H1 (cell line): ENCODE measurements at regions not wholly inside any gene's neighbourhood (a gene's known extent, or its start where the extent isn't known, plus 50 kb on each side); places are given as distances from the start of the nearest gene placed in this dataset.

Source experiments
- CTCF ChIA-PET: fragments of 300-600 bp; sonication (Branson Sonifier 250); formaldehyde crosslinking; loops from one replicate; lab custom pipeline; 2021; ENCODE audit not compliant: partially characterized antibody; lab: Charles Lee
- POLR2A ChIA-PET: fragments of 300-600 bp; sonication (Branson Sonifier 250); formaldehyde crosslinking; loops from one replicate; lab custom pipeline; 2021; ENCODE audit warnings: inconsistent platforms; ENCODE audit not compliant: partially characterized antibody; lab: Charles Lee
- DNase-seq, 2 experiments: peaks; one replicate each; pipeline versions ENCODE4 v3.0.0 to v3.0.0-alpha.2; 2010 to 2022; ENCODE audit warnings: low spot score in 2 of 2, low read depth in 1 of 2, mixed read lengths in 1 of 2
- FAIRE-seq: peaks from 2 replicates; lab custom pipeline; 2011; peaks lifted over from hg19 to GRCh38; lab: Jason Lieb, UNC
- H2AFZ ChIP-seq: 2 replicates; pipeline ENCODE4 v1.8.1; 2012; ENCODE audit warnings: low read length, inconsistent platforms
- H2AK5ac ChIP-seq: 2 replicates; pipeline ENCODE4 v1.6.1; 2013; ENCODE audit warnings: low read depth, low read length
- H2BK120ac ChIP-seq: replicated peaks from 2 replicates; pipeline ENCODE3; 2013; ENCODE audit warnings: low read depth, low read length, inconsistent platforms
- H2BK12ac ChIP-seq: 2 replicates; pipeline ENCODE4 v1.6.1; 2013; ENCODE audit warnings: low read depth, low read length
- H2BK15ac ChIP-seq: 2 replicates; pipeline ENCODE4 v1.6.1; 2013; ENCODE audit warnings: low read length
- H2BK20ac ChIP-seq: 2 replicates; pipeline ENCODE4 v1.6.1; 2013; ENCODE audit warnings: low read length
- H2BK5ac ChIP-seq: 2 replicates; pipeline ENCODE4 v1.6.1; 2013; ENCODE audit warnings: low read depth, low read length
- H3K14ac ChIP-seq: 2 replicates; pipeline ENCODE4 v1.6.1; 2013; ENCODE audit warnings: inconsistent platforms; ENCODE audit not compliant: insufficient read length
- H3K18ac ChIP-seq: 2 replicates; pipeline ENCODE4 v1.6.1; 2013; ENCODE audit warnings: low read length; ENCODE audit errors: extremely low read depth
- H3K23ac ChIP-seq: 2 replicates; pipeline ENCODE4 v1.6.1; 2013; ENCODE audit warnings: inconsistent platforms; ENCODE audit not compliant: insufficient read length
- H3K23me2 ChIP-seq: 2 replicates; pipeline ENCODE4 v1.6.1; 2013; ENCODE audit warnings: low read depth, low read length
- H3K27ac ChIP-seq: 2 replicates; pipeline ENCODE4 v1.6.1; 2011; ENCODE audit warnings: low read depth, low read length, inconsistent platforms
- H3K27me3 ChIP-seq, 4 experiments: replicated peaks in 1 of 4; 1 replicate in 1 of 4; 2 replicates in 3 of 4; pipeline versions ENCODE4 v1.6.1 to v1.8.1; 2011 to 2013; ENCODE audit warnings: low read length in 3 of 4, mild to moderate bottlenecking in 3 of 4, inconsistent platforms in 2 of 4, mixed read lengths in 2 of 4, moderate library complexity in 1 of 4; ENCODE audit not compliant: control insufficient read depth in 3 of 4, insufficient read depth in 3 of 4; ENCODE audit errors: extremely low read depth in 1 of 4
- H3K36me3 ChIP-seq, 4 experiments: 2 replicates each; pipeline versions ENCODE4 v1.6.1 to v1.8.1; 2011 to 2013; ENCODE audit warnings: mild to moderate bottlenecking in 4 of 4, low read length in 3 of 4, moderate library complexity in 2 of 4, control low read depth in 1 of 4, inconsistent platforms in 1 of 4; ENCODE audit not compliant: insufficient read depth in 4 of 4, control insufficient read depth in 2 of 4
- H3K4ac ChIP-seq: replicated peaks from 2 replicates; pipeline ENCODE3; 2013; ENCODE audit warnings: low read length, low read depth, mixed read lengths, inconsistent platforms; ENCODE audit not compliant: insufficient read length
- H3K4me1 ChIP-seq, 4 experiments: replicated peaks in 1 of 4; 1 replicate in 1 of 4; 2 replicates in 3 of 4; pipeline versions ENCODE4 v1.6.1 to v1.8.1; 2011 to 2013; ENCODE audit warnings: low read length in 3 of 4, inconsistent platforms in 2 of 4, mixed read lengths in 1 of 4; ENCODE audit not compliant: insufficient read depth in 4 of 4, control insufficient read depth in 3 of 4
- H3K4me2 ChIP-seq, 2 experiments: 2 replicates each; pipeline versions ENCODE4 v1.6.1 to v1.8.1; 2011 to 2013; ENCODE audit warnings: low read depth in 2 of 2, low read length in 2 of 2, control low read depth in 1 of 2, inconsistent platforms in 1 of 2, mild to moderate bottlenecking in 1 of 2; ENCODE audit not compliant: insufficient read depth in 1 of 2
- H3K4me3 ChIP-seq, 4 experiments: fragments of 200-600, 300-600 bp in 1 of 4; sonication (generic), shearing (Covaris generic), sonication (Bioruptor Twin) in 1 of 4; 2 replicates each; pipeline versions ENCODE4 v1.5.1 to v1.8.1; 2011 to 2016; ENCODE audit warnings: low read length in 4 of 4, low read depth in 3 of 4, control low read depth in 2 of 4, inconsistent platforms in 2 of 4, mild to moderate bottlenecking in 2 of 4, mixed read lengths in 1 of 4, moderate library complexity in 1 of 4; ENCODE audit not compliant: insufficient read depth in 2 of 4; ENCODE audit errors: extremely low read depth in 1 of 4
- H3K56ac ChIP-seq: replicated peaks from 2 replicates; pipeline ENCODE3; 2013; ENCODE audit warnings: low read depth, mild to moderate bottlenecking, mixed read lengths, low read length, inconsistent platforms; ENCODE audit not compliant: insufficient read length
- H3K79me1 ChIP-seq: 2 replicates; pipeline ENCODE4 v1.6.1; 2013; ENCODE audit warnings: low read depth, low read length, control low read depth
- H3K79me2 ChIP-seq, 2 experiments: 2 replicates each; pipeline versions ENCODE4 v1.6.1 to v1.8.1; 2012 to 2013; ENCODE audit warnings: low read length in 2 of 2, mild to moderate bottlenecking in 2 of 2, inconsistent platforms in 1 of 2; ENCODE audit not compliant: insufficient read depth in 2 of 2, control insufficient read depth in 1 of 2
- H3K9ac ChIP-seq, 4 experiments: replicated peaks in 1 of 4; 1 replicate in 1 of 4; 2 replicates in 3 of 4; pipeline versions ENCODE4 v1.6.1 to v1.8.1; 2011 to 2013; ENCODE audit warnings: low read depth in 3 of 4, low read length in 3 of 4, control low read depth in 2 of 4, mild to moderate bottlenecking in 2 of 4, moderate library complexity in 2 of 4, inconsistent platforms in 1 of 4; ENCODE audit errors: extremely low read depth in 1 of 4
- H3K9me3 ChIP-seq, 2 experiments: 2 replicates each; pipeline versions ENCODE4 v1.6.1 to v1.8.1; 2012 to 2013; ENCODE audit warnings: mild to moderate bottlenecking in 2 of 2, moderate library complexity in 2 of 2, control low read depth in 1 of 2, inconsistent platforms in 1 of 2, low read depth in 1 of 2, low read length in 1 of 2, mixed read lengths in 1 of 2; ENCODE audit not compliant: insufficient read depth in 2 of 2
- H4K20me1 ChIP-seq, 2 experiments: replicated peaks in 1 of 2; 2 replicates each; pipeline versions ENCODE3 to v1.8.1; 2011 to 2013; ENCODE audit warnings: inconsistent platforms in 2 of 2, low read length in 2 of 2, mild to moderate bottlenecking in 1 of 2; ENCODE audit not compliant: insufficient read depth in 2 of 2, control insufficient read depth in 1 of 2
- H4K5ac ChIP-seq: 2 replicates; pipeline ENCODE4 v1.6.1; 2013; ENCODE audit warnings: low read length, low read depth, mixed read lengths, inconsistent platforms; ENCODE audit not compliant: insufficient read length
- H4K8ac ChIP-seq: 2 replicates; pipeline ENCODE4 v1.8.0; 2013; ENCODE audit warnings: mild to moderate bottlenecking, moderate library complexity, low read length, inconsistent platforms; ENCODE audit not compliant: insufficient read depth; ENCODE audit errors: extremely low read depth
- H4K91ac ChIP-seq: replicated peaks from 2 replicates; pipeline ENCODE3; 2013; ENCODE audit warnings: low read length, mixed read lengths, inconsistent platforms; ENCODE audit not compliant: insufficient read length
- ATF3 ChIP-seq: IDR thresholded peaks from 2 replicates; pipeline ENCODE4 v1.6.1; 2011; ENCODE audit warnings: low read depth, mild to moderate bottlenecking, low read length; ENCODE audit not compliant: insufficient read depth
- BRCA1 ChIP-seq: IDR thresholded peaks from 2 replicates; pipeline ENCODE4 v1.6.1; 2012; ENCODE audit warnings: low read depth, low read length, improper control_type of control experiment
- CBX8 ChIP-seq: fragments of 300-800, 300-1000 bp; sonication (generic); IDR thresholded peaks from 2 replicates; pipeline ENCODE4 v1.7.1; 2016; ENCODE audit warnings: low read depth, low read length, borderline replicate concordance
- SUZ12 ChIP-seq: fragments of 200-600 bp; sonication (generic); IDR thresholded peaks from 2 replicates; pipeline ENCODE4 v1.6.1; 2012; ENCODE audit warnings: mild to moderate bottlenecking, inconsistent platforms, low read length, moderate library complexity, mixed read lengths
- TBP ChIP-seq: IDR thresholded peaks from 2 replicates; pipeline ENCODE4 v1.6.1; 2011; ENCODE audit warnings: low read depth, low read length, improper control_type of control experiment
- WGBS, 2 experiments: shearing (Covaris generic) in 1 of 2; methylation state at CpG; one replicate each; pipeline versions ENCODE4 v1.1.6 to v1.1.7; 2013 to 2015; ENCODE audit warnings: low lambda C conversion rate in 2 of 2, mixed read lengths in 2 of 2, inconsistent platforms in 1 of 2, low coverage in 1 of 2, missing lambda C conversion rate in 1 of 2; ENCODE audit not compliant: insufficient replicate concordance in 2 of 2, insufficient coverage in 1 of 2, insufficient read length in 1 of 2; ENCODE audit errors: extremely low coverage in 1 of 2, missing lambda C conversion rate in 1 of 2; 5-methylcytosine and 5-hydroxymethylcytosine counted together

GRCh38 chr18:61727241-61728193 is 165.3 kb downstream of the RNF152 start:
- DNase-seq = no peak
- Histone ChIP-seq H2AFZ (no peak overlapping the region), H2BK5ac (no peak overlapping the region), H3K4me2 (no peak overlapping the region), H3K14ac (no peak overlapping the region), H2BK120ac (no peak overlapping the region), H2BK12ac (no peak overlapping the region), H3K4me1 (no peaks in the 10 kb centered on the region), H3K4ac (no peak overlapping the region), H3K27ac (no peak overlapping the region), H3K56ac (no peak overlapping the region), H3K18ac (no peak overlapping the region), H2BK15ac (no peak overlapping the region), H4K91ac (no peak overlapping the region)
- CTCF ChIA-PET = interaction anchor here (1.3 kb wide), 1 partner anchor 173 kb away, joined by 3 read pairs; no protein-coding TSS in a partner anchor
- POLR2A ChIA-PET = no interaction called here
- TF ChIP-seq BRCA1 = no peak
- no peak for TF ChIP-seq CBX8
- no peak for TF ChIP-seq TBP
- no peak for TF ChIP-seq ATF3
- no peak for TF ChIP-seq SUZ12
- TF ChIP-seq, all 59 proteins: peak for 0
- no peak overlapping the region for H4K5ac ChIP-seq
- WGBS, 2 experiments = 88% methylated on average over 4 of the region's 4 CpGs; no CpG with 5 or more reads in 1 of the 2 experiments
- H2BK20ac ChIP-seq = no peak overlapping the region
- no peaks in the 10 kb centered on the region for H3K79me2 ChIP-seq
- 0 out of 8 replicates have a peak, but pooled peaks cover 0 to 2% (median 0%) of the 10 kb centered on the region in 4 experiments for H3K36me3 ChIP-seq
- no peak overlapping the region for H2AK5ac ChIP-seq
- H3K23ac ChIP-seq = no peak overlapping the region
- peaks cover 3 to 4% of the 10 kb centered on the region in 2 experiments; a peak in 3 of 4 replicates for H3K9me3 ChIP-seq
- H3K27me3 ChIP-seq = peaks cover 0 to 1% (median 0%) of the 10 kb centered on the region in 4 experiments; a peak in 1 of 7 replicates
- FAIRE-seq = no peak
- H3K4me3 ChIP-seq = no peak overlapping the region
- H4K8ac ChIP-seq = no peak overlapping the region
- H4K20me1 ChIP-seq = no peaks in the 10 kb centered on the region
- H3K79me1 ChIP-seq = no peaks in the 10 kb centered on the region
- no peaks in the 10 kb centered on the region for H3K23me2 ChIP-seq
- no peak overlapping the region for H3K9ac ChIP-seq
